H9 (cell line): ENCODE measurements at regions not wholly inside any gene's neighbourhood (a gene's known extent, or its start where the extent isn't known, plus 50 kb on each side); places are given as distances from the start of the nearest gene placed in this dataset.

ENCODE experiments used
- DNase-seq: peaks from one replicate; pipeline ENCODE4 v3.0.0-alpha.2; 2017
- H2AFZ ChIP-seq: one replicate; pipeline ENCODE4 v1.6.1; 2013; ENCODE audit warnings: mild to moderate bottlenecking, low read length, control low read depth, moderate library complexity
- H2AK5ac ChIP-seq: 2 replicates; pipeline ENCODE4 v1.6.1; 2013; ENCODE audit warnings: low read length, control low read depth, mixed read lengths; ENCODE audit not compliant: insufficient read length
- H2BK120ac ChIP-seq: one replicate; pipeline ENCODE4 v1.6.1; 2013; ENCODE audit warnings: low read depth, mild to moderate bottlenecking, low read length, control low read depth, inconsistent platforms; ENCODE audit not compliant: poor library complexity, severe bottlenecking
- H2BK12ac ChIP-seq: 2 replicates; pipeline ENCODE4 v1.6.1; 2013; ENCODE audit warnings: low read length, control low read depth, mixed read lengths, low read depth; ENCODE audit not compliant: insufficient read length
- H2BK15ac ChIP-seq: 2 replicates; pipeline ENCODE4 v1.6.1; 2013; ENCODE audit warnings: low read depth, low read length, control low read depth
- H2BK20ac ChIP-seq: one replicate; pipeline ENCODE4 v1.6.1; 2013; ENCODE audit warnings: low read depth, mild to moderate bottlenecking, low read length, control low read depth, inconsistent platforms; ENCODE audit not compliant: poor library complexity, severe bottlenecking
- H2BK5ac ChIP-seq: 2 replicates; pipeline ENCODE4 v1.6.1; 2013; ENCODE audit warnings: low read length, control low read depth, mixed read lengths; ENCODE audit not compliant: insufficient read length
- H3K14ac ChIP-seq: 2 replicates; pipeline ENCODE4 v1.6.1; 2013; ENCODE audit warnings: low read length, control low read depth; ENCODE audit not compliant: insufficient read depth
- H3K18ac ChIP-seq: 2 replicates; pipeline ENCODE4 v1.6.1; 2013; ENCODE audit warnings: low read depth, mild to moderate bottlenecking, mixed read lengths, low read length, control low read depth; ENCODE audit not compliant: insufficient read length
- H3K23ac ChIP-seq: 2 replicates; pipeline ENCODE4 v1.6.1; 2013; ENCODE audit warnings: low read length, control low read depth, mixed read lengths, low read depth; ENCODE audit not compliant: insufficient read length
- H3K23me2 ChIP-seq: 2 replicates; pipeline ENCODE4 v1.6.1; 2013; ENCODE audit warnings: low read depth, mild to moderate bottlenecking, mixed read lengths, low read length, control low read depth; ENCODE audit not compliant: insufficient read length, poor library complexity, severe bottlenecking
- H3K27ac ChIP-seq: 2 replicates; pipeline ENCODE4 v1.5.1; 2013; ENCODE audit warnings: low read length, control low read depth, mixed read lengths, low read depth; ENCODE audit not compliant: insufficient read length
- H3K27me3 ChIP-seq: 2 replicates; pipeline ENCODE4 v1.6.1; 2013; ENCODE audit warnings: low read length, control low read depth, inconsistent platforms; ENCODE audit not compliant: insufficient read depth
- H3K4ac ChIP-seq: 2 replicates; pipeline ENCODE4 v1.6.1; 2013; ENCODE audit warnings: low read depth, mild to moderate bottlenecking, control low read depth, inconsistent platforms, low read length, moderate library complexity
- H3K4me1 ChIP-seq: 2 replicates; pipeline ENCODE4 v1.6.1; 2013; ENCODE audit warnings: low read length, control low read depth, inconsistent platforms; ENCODE audit not compliant: insufficient read depth
- H3K4me2 ChIP-seq: 2 replicates; pipeline ENCODE4 v1.6.1; 2013; ENCODE audit warnings: low read length, control low read depth, mixed read lengths; ENCODE audit not compliant: insufficient read length, insufficient read depth
- H3K56ac ChIP-seq: 2 replicates; pipeline ENCODE4 v1.6.1; 2013; ENCODE audit warnings: low read depth, mild to moderate bottlenecking, mixed read lengths, low read length, control low read depth; ENCODE audit not compliant: insufficient read length
- H3K79me1 ChIP-seq: 2 replicates; pipeline ENCODE4 v1.6.1; 2013; ENCODE audit warnings: low read depth, mild to moderate bottlenecking, moderate library complexity, low read length, control low read depth, inconsistent platforms; ENCODE audit not compliant: insufficient read depth, poor library complexity, severe bottlenecking
- H3K79me2 ChIP-seq: 2 replicates; pipeline ENCODE4 v1.6.1; 2013; ENCODE audit warnings: low read length, control low read depth, inconsistent platforms; ENCODE audit not compliant: insufficient read depth
- H3K9ac ChIP-seq: 2 replicates; pipeline ENCODE4 v1.6.1; 2013; ENCODE audit warnings: low read length, control low read depth, mixed read lengths; ENCODE audit not compliant: insufficient read length; ENCODE audit errors: extremely low read depth
- H3K9me3 ChIP-seq: one replicate; pipeline ENCODE4 v1.6.1; 2013; ENCODE audit warnings: low read depth, low read length, inconsistent platforms; ENCODE audit not compliant: control insufficient read depth
- H3T11ph ChIP-seq: one replicate; pipeline ENCODE4 v1.6.1; 2013; ENCODE audit warnings: mild to moderate bottlenecking, low read length, control low read depth, inconsistent platforms
- H4K20me1 ChIP-seq: one replicate; pipeline ENCODE4 v1.6.1; 2013; ENCODE audit not compliant: control insufficient read depth, insufficient read length, insufficient read depth
- H4K5ac ChIP-seq: 2 replicates; pipeline ENCODE4 v1.6.1; 2013; ENCODE audit warnings: low read depth, mild to moderate bottlenecking, mixed read lengths, low read length, control low read depth; ENCODE audit not compliant: insufficient read length
- H4K8ac ChIP-seq: replicated peaks from 2 replicates; pipeline ENCODE4 v1.6.1; 2013; ENCODE audit warnings: low read length, control low read depth, mixed read lengths, low read depth; ENCODE audit not compliant: insufficient read length
- H4K91ac ChIP-seq: 2 replicates; pipeline ENCODE4 v1.6.1; 2013; ENCODE audit warnings: low read depth, mild to moderate bottlenecking, moderate library complexity, mixed read lengths, low read length, control low read depth; ENCODE audit not compliant: insufficient read length
- H3K27ac Mint-ChIP-seq, 3 experiments: 2 replicates in 2 of 3; 3 replicates in 1 of 3; pipeline ENCODE4 v1.8.0; 2020 to 2021; ENCODE audit warnings: mixed read lengths in 3 of 3, mild to moderate bottlenecking in 1 of 3, moderate library complexity in 1 of 3
- H3K27me3 Mint-ChIP-seq: 2 replicates; pipeline ENCODE4 v1.8.0; 2021; ENCODE audit warnings: low read depth, mild to moderate bottlenecking, moderate library complexity, mixed read lengths
- H3K36me3 Mint-ChIP-seq, 3 experiments: 2 replicates in 2 of 3; 3 replicates in 1 of 3; pipeline ENCODE4 v1.8.0; 2020 to 2021; ENCODE audit warnings: low read depth in 3 of 3, mixed read lengths in 3 of 3; ENCODE audit not compliant: insufficient read depth in 1 of 3
- H3K4me1 Mint-ChIP-seq, 2 experiments: 2 replicates each; pipeline ENCODE4 v1.8.0; 2020; ENCODE audit warnings: mixed read lengths in 2 of 2
- H3K4me3 Mint-ChIP-seq, 2 experiments: 2 replicates in 1 of 2; 3 replicates in 1 of 2; pipeline ENCODE4 v1.8.0; 2020 to 2021; ENCODE audit warnings: mild to moderate bottlenecking in 2 of 2, mixed read lengths in 2 of 2, moderate library complexity in 1 of 2
- H3K9me3 Mint-ChIP-seq, 2 experiments: 2 replicates in 1 of 2; 3 replicates in 1 of 2; pipeline ENCODE4 v1.8.0; 2020; ENCODE audit warnings: mild to moderate bottlenecking in 2 of 2, mixed read lengths in 2 of 2, moderate library complexity in 1 of 2
- WGBS: extraction: QIAGEN DNeasy Blood & Tissue Kit; methylation state at CpG from one replicate; pipeline ENCODE4 v1.1.7; 2013; ENCODE audit warnings: missing lambda C conversion rate, low lambda C conversion rate, mixed read lengths; ENCODE audit not compliant: insufficient read length; ENCODE audit errors: extremely low coverage; 5-methylcytosine and 5-hydroxymethylcytosine counted together
- TF ChIP-seq, protein P1 (sequence below): fragments of 200-600 bp; sonication (generic); conservative IDR thresholded peaks from 3 replicates; pipeline ENCODE4 v1.8.0; 2021; ENCODE audit warnings: antibody characterized with exemption, mild to moderate bottlenecking

GRCh38 chr3:76432396-76432795, 607.5 kb upstream of the ROBO2 start:
- Histone ChIP-seq H3K4me1 (no peaks in the 10 kb centered on the region), H3K9ac (no peak overlapping the region), H2BK20ac (no peak overlapping the region), H3K56ac (no peak overlapping the region), H3K9me3 (no peaks in the 10 kb centered on the region), H3K4me2 (no peak overlapping the region), H4K20me1 (no peaks in the 10 kb centered on the region), H4K5ac (no peak overlapping the region), H3K14ac (no peak overlapping the region), H3K27me3 (no peaks in the 10 kb centered on the region), H4K8ac (no peak overlapping the region), H2AFZ (no peak overlapping the region), H3T11ph (no peak overlapping the region), H2BK15ac (no peak overlapping the region; the same call in 1 of the 2 replicates), H3K23me2 (no peaks in the 10 kb centered on the region), H4K91ac (no peak overlapping the region), H2AK5ac (no peak overlapping the region), H2BK120ac (no peak overlapping the region), H3K23ac (no peak overlapping the region), H3K79me2 (no peaks in the 10 kb centered on the region), H3K18ac (no peak overlapping the region), H3K79me1 (no peaks in the 10 kb centered on the region), H3K4ac (no peak overlapping the region), H2BK12ac (no peak overlapping the region), H2BK5ac (no peak overlapping the region), H3K27ac (no peak overlapping the region)
- H3K4me3 Mint-ChIP-seq = no peak overlapping the region
- no peaks in the 10 kb centered on the region for H3K9me3 Mint-ChIP-seq
- 0 out of 4 replicates have a peak, but pooled peaks cover 0 to 2% of the 10 kb centered on the region in 2 experiments for H3K4me1 Mint-ChIP-seq
- no peaks in the 10 kb centered on the region; a peak in 1 of 7 replicates for H3K36me3 Mint-ChIP-seq
- H3K27ac Mint-ChIP-seq = no peak overlapping the region; a peak in 1 of 7 replicates
- no peak for DNase-seq
- TF ChIP-seq, protein P1, sequence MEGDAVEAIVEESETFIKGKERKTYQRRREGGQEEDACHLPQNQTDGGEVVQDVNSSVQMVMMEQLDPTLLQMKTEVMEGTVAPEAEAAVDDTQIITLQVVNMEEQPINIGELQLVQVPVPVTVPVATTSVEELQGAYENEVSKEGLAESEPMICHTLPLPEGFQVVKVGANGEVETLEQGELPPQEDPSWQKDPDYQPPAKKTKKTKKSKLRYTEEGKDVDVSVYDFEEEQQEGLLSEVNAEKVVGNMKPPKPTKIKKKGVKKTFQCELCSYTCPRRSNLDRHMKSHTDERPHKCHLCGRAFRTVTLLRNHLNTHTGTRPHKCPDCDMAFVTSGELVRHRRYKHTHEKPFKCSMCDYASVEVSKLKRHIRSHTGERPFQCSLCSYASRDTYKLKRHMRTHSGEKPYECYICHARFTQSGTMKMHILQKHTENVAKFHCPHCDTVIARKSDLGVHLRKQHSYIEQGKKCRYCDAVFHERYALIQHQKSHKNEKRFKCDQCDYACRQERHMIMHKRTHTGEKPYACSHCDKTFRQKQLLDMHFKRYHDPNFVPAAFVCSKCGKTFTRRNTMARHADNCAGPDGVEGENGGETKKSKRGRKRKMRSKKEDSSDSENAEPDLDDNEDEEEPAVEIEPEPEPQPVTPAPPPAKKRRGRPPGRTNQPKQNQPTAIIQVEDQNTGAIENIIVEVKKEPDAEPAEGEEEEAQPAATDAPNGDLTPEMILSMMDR = no peak
- no peaks in the 10 kb centered on the region for H3K27me3 Mint-ChIP-seq
- WGBS = no CpG with 5 or more reads among the region's 4 CpGs
